GM21423 (cell line): ENCODE measurements at regions not wholly inside any gene's neighbourhood (a gene's known extent, or its start where the extent isn't known, plus 50 kb on each side); places are given as distances from the start of the nearest gene placed in this dataset.
"Not testable (repeated sequence)": the region's sequence is repeated elsewhere in the genome, so short reads cannot be mapped to it uniquely, and the experiment has no call there.

ENCODE experiments used
- ATAC-seq: cut with Tn5 transposase; IDR thresholded peaks from one replicate; pipeline ENCODE4 v1.9.1; 2021; ENCODE audit warnings: mild to moderate bottlenecking, moderate library complexity; ENCODE audit not compliant: unreplicated experiment

DNA sequence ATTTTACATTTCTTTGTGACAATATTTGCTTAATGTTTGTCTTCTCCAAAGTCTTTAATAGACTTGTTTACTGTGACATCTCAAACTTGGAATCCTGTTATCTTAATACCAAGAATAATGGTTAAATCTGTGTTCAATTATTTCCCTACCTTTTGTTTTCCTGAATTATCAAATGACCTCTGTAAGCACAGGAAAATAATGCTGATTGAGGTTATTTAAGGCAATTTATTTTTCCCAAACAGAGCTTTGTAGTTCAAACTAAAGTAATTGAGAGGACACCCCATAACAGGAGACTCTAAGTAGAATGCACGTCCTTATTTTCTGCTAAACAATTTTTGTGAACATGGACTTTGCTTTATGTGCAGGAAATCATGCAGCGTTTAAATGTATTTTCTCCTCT lies 195.0 kb downstream of the BTBD3 start:
- no peak for ATAC-seq

DNA sequence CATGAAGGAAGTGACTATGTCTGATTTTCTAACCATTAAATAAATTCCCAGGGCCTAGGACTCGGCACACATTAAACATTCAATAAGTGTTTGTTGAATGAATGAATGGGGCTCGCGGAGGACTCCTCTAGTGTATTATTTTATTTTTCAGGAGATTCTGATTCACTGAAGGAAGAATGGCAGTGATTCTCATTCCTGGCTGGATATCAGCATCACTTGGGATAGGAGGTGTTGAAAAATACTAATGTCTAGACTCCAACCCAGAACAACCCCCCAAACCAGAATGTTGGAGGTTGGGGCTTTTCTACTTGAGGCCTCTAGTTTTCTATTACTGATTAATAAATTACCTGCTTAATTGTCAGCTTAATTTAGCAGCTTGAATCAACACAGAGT lies 195.4 kb downstream of the BTBD3 start:
- no peak for ATAC-seq

DNA sequence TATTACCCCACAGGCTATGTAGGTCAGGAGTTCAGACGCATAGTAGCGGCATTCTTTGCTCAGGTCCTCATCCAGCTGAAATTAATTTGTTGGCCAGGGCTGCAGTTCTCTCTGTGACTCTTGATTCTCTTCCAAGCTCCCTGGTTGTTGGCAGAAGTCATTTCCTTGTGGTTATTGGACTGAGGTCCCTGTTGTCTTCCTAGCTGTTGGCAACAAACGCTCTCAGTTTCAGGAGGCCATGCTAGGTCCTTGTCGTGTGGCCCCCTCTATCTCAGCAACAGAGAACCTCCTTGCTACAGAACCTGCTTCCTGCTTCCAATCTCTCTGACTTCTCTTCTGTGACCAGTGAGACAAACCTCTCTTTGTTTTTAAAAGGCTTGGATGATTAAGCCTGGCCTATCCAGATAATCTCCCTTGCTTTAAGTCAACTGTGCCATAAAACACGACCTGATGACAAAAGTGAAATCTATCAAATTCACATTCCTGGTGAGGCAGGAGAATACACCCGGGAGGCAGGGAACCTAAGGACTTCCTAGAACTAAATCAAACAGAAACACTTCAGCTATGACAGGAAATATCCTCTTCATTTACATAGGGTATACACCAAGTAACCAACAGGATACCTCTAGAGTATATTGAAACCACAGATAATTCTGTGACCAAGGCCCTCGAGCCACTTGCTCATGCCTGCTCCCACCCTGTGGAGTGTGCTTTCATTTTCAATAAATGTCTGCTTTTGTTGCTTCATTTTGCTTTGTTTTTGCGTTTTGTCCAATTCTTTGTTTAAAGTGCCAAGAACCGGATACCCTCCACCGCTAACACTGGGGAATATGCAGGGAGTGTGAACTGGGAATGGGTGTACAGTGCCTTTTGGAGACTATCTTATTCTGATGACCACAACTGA lies 196.0 kb downstream of the BTBD3 start:
- ATAC-seq: no peak

DNA sequence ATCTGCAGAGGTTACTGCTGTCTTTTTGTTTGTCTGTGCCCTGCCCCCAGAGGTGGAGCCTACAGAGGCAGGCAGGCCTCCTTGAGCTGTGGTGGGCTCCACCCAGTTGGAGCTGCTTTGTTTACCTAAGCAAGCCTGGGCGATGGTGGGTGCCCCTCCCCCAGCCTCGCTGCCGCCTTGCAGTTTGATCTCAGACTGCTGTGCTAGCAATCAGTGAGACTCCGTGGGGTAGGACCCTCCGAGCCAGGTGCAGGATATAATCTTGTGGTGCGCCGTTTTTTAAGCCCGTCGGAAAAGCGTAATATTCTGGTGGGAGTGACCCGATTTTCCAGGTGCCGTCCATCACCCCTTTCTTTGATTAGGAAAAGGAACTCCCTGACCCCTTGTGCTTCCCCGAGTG lies 211.4 kb downstream of the BTBD3 start:
- ATAC-seq: not testable (repeated sequence)

- ATAC-seq: not testable (repeated sequence)
Measured at GRCh38 chr20:12129532-12129931, 211.8 kb downstream of the BTBD3 start.

GRCh38 chr20:12130781-12131180 lies 213.1 kb downstream of the BTBD3 start:
- ATAC-seq: no peak

DNA sequence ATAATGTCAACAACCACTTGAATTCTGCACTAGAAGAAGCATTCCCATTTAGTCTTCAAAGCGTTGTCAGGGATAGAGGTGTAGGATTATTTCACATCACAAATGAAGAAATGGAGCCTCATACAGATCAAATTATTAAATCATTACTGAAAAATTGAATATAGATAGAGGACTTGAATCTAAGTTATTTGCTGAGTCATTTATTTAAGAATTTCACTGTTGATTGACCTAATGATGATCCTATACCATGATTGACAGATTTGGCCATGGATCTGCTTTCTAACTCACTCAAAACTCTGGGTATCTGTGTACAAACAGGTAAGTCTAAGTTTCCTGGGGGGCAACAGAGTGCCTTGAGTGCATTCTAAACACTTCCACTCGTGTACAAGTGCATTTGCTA lies 215.9 kb downstream of the BTBD3 start:
- ATAC-seq: no peak

- ATAC-seq: not testable (repeated sequence)
Measured at GRCh38 chr20:12145951-12146350, 228.3 kb downstream of the BTBD3 start.

- no peak for ATAC-seq
Measured at GRCh38 chr20:12152996-12153395, 235.3 kb downstream of the BTBD3 start.

DNA sequence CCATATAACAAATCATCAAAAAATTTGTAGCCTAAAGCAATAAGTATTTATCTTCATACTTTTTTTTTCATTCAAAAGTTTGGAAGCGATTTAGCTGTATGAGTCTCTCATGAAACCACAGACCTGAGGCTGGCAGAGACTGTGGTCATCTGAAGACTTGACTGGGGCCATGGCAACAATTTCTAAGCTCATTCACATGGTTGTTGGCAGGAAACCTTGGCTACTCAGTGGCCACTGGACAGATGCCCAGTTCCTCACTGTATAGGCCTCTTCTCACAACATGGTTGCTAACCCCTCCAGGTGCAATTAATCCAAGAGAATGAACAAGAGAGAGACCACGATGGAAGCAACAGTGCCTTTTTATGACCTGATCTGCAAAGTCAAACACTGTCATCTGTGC lies 235.9 kb downstream of the BTBD3 start:
- no peak for ATAC-seq

GRCh38 chr20:12156252-12156651 lies 238.6 kb downstream of the BTBD3 start:
- ATAC-seq: no peak

DNA sequence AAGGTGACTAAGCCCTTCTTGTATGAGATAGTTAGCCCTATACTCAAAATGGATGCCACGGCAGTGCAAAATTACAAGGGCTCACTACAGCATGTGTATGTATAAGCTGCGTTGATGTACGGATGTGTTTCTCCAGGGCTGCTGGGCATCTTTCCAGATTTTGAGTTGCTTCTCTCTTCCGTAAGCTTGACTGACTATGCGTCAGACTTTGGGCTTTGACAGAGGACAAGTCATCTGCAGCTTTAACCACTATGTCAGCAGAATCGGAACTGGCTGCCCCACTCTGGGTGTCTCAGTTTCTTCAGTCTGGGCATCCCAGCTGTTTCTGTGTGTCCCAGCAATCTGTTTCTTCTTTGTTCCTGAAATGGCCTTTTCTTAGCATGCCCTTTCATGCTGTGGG lies 241.6 kb downstream of the BTBD3 start:
- no peak for ATAC-seq

GRCh38 chr20:12161734-12162133 lies 244.0 kb downstream of the BTBD3 start:
- ATAC-seq: no peak

DNA sequence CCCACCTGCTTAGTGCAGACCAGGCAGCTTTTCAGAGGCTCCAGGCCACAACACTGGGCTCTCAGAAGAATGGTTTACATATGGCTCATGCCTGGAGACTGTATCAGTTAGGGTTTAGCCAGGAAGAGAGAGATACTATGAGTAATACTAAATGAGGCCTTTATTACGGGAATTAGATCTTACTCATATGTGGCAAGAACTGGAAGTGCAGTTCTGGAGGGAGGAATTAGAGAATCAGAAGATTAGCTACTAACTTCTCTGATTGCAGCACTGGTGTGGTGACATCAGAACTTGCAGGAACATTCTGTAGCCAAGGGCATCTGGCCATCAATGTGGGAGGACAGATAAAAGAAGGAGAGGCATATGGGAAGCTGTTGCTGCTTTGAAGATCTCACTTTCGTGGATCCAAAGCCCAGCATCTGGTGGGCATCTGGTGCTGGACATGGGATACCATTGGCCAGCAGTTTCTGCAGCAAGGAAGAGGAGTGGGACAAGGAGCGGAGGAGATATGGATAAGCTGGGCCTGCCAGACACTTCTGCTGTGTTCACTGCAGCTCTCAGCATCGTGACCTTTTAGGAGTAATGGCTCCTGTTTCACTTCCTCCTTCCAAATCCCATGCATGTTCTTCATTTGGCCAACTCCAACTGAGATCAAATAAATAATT lies 248.5 kb downstream of the BTBD3 start:
- no peak for ATAC-seq

GRCh38 chr20:12170406-12170805 lies 252.7 kb downstream of the BTBD3 start:
- ATAC-seq: no peak

- no peak for ATAC-seq
Measured at GRCh38 chr20:12171923-12172524, 254.3 kb downstream of the BTBD3 start.

DNA sequence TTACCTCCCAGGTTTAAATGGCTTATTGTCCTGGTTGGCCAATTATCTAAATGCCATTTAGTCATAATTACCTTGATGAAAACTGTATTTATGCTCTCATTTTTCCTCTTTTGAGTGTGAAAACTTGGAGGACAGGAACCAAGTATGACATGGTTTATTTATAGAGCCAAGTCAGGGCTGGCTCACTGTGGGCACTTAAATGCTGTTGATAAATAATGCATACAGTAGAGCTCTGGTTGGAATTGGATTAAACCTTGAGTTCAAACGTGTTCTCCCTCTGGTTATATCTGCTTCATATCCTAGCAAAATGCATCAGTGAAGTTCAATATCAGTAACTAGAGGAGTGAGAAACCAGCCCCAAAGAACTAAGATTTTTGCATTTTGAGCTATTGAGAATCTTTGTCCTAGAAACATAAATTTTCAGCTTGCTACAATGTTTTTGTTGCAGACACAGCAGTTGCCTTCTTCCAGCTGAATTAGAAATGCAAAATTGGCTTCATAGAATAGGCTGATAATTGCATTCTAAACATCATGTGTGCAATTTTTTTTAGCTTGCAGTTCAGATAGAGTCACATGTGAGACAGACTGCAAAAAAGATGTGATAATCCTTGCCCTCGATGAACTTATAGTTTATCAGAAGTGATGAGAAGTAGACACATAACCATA lies 255.8 kb downstream of the BTBD3 start:
- ATAC-seq: no peak

GRCh38 chr20:12175538-12175937 lies 257.8 kb downstream of the BTBD3 start:
- ATAC-seq: no peak

DNA sequence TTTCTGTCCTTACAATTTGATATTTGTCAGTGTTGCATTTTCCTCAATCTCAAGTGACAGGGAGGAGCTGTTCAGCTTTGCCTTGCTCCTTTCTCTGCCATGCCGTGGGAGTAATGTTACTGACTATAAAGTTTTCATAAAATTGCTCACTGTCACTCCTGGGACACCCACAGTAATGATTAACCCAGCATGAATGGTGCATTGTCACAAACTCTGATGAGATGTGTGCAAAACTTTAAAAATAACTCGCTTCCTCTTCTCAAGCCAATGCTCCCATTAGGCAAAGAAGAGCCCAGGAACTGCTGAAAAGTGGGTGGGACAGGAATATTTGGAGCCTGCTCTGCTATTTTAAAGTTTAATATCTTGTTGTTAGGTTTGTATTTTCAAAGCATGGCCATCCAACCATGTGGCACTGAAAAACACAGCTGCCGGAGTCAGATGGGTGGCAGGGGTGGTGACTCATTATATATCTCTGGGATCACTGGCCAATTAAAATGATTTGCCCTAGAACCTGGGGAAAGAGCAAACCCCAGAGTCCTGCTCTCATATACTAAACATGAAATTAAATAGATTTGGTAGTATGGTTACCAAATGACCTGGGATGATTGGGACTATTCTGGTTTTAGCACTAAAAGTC lies 260.1 kb downstream of the BTBD3 start:
- ATAC-seq: no peak

GRCh38 chr20:12179692-12180091 lies 262.0 kb downstream of the BTBD3 start:
- ATAC-seq: no peak

DNA sequence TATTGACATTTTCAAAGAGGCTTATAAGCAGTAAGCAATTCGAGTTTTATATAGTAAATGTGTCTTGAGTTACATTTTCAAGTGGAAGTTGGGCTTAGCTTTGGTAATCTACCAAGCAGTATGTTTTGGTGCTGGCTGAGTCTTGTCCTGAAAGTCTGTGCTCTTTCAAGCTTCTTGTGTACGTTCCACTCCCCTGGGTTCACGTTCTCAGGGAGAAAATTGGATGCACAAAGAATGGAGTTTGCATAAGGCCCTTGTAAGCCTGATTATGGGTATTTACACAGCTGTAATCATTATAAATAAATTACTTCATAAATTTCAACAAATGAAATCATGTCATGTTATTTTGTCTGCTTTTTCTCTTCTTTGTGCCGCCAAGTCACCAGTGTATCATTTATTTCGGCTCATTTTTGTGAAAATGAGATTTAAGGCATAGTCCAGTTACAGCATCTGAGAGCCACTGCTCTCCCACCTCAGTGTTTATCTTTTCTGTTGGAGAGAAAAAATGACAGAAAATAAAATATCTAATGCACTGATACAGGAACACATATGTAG lies 262.5 kb downstream of the BTBD3 start:
- ATAC-seq: no peak
